ENCODE measurements at regions not wholly inside any gene's neighbourhood (a gene's known extent, or its start where the extent isn't known, plus 50 kb on each side); places are given as distances from the start of the nearest gene placed in this dataset.

- no peak overlapping the region for H3K4me3 ChIP-seq (ENCODE audit: low read length in 3 of 3)
- H3K9ac ChIP-seq (ENCODE audit: low read length in 3 of 3) = no peak overlapping the region
- H3K27ac ChIP-seq (ENCODE audit: low read depth in 2 of 2, low read length in 2 of 2) = no peak overlapping the region
- H3K9me3 ChIP-seq (ENCODE audit: control insufficient read depth in 2 of 3, insufficient read depth in 1 of 3, low read length in 3 of 3) = no peaks in the 10 kb centered on the region
- no peaks in the 10 kb centered on the region for H3K4me1 ChIP-seq (ENCODE audit: control insufficient read depth in 2 of 3, insufficient read depth in 2 of 3, low read depth in 1 of 3, low read length in 3 of 3)
- no peak for DNase-seq
- no peaks in the 10 kb centered on the region for H3K36me3 ChIP-seq (ENCODE audit: control insufficient read depth in 2 of 3, insufficient read depth in 3 of 3, low read length in 3 of 3)
- no peak for FAIRE-seq
- intact Hi-C loops (cut with DNase I) = no loop called here
- no peak for TF ChIP-seq CTCF (IDR thresholded peaks at IDR 0.05; ENCODE audit: borderline replicate concordance, extremely low read depth, insufficient read depth)
- H3K27me3 ChIP-seq (ENCODE audit: control insufficient read depth, insufficient read depth, low read length) = no peaks in the 10 kb centered on the region
Measured at GRCh38 chr19:23563326-23563725, 123.7 kb downstream of the ZNF675 start.

- peaks cover 0 to 2% (median 0%) of the 10 kb centered on the region in 3 donors for H3K4me1 ChIP-seq (ENCODE audit: control insufficient read depth in 2 of 3, insufficient read depth in 2 of 3, low read depth in 1 of 3, low read length in 3 of 3)
- H3K36me3 ChIP-seq (ENCODE audit: control insufficient read depth in 2 of 3, insufficient read depth in 3 of 3, low read length in 3 of 3) = no peaks in the 10 kb centered on the region
- intact Hi-C loops (cut with DNase I) = no loop called here
- no peaks in the 10 kb centered on the region for H3K27me3 ChIP-seq (ENCODE audit: control insufficient read depth, insufficient read depth, low read length)
- no peaks in the 10 kb centered on the region for H3K9me3 ChIP-seq (ENCODE audit: control insufficient read depth in 2 of 3, insufficient read depth in 1 of 3, low read length in 3 of 3)
- DNase-seq (no peak), FAIRE-seq (no peak)
- H3K4me3 ChIP-seq (ENCODE audit: low read length in 3 of 3) = no peak overlapping the region
- H3K9ac ChIP-seq (ENCODE audit: low read length in 3 of 3) = no peak overlapping the region
- TF ChIP-seq CTCF (IDR thresholded peaks at IDR 0.05; ENCODE audit: borderline replicate concordance, extremely low read depth, insufficient read depth) = no peak
- no peak overlapping the region for H3K27ac ChIP-seq (ENCODE audit: low read depth in 2 of 2, low read length in 2 of 2)
Measured at GRCh38 chr19:23561341-23561740, 125.7 kb downstream of the ZNF675 start.

- H3K4me3 ChIP-seq (ENCODE audit: low read length in 3 of 3) = no peak overlapping the region
- H3K27me3 ChIP-seq (ENCODE audit: control insufficient read depth, insufficient read depth, low read length) = no peaks in the 10 kb centered on the region
- no peak for TF ChIP-seq CTCF (IDR thresholded peaks at IDR 0.05; ENCODE audit: borderline replicate concordance, extremely low read depth, insufficient read depth)
- intact Hi-C loops (cut with DNase I) = no loop called here
- H3K9me3 ChIP-seq (ENCODE audit: control insufficient read depth in 2 of 3, insufficient read depth in 1 of 3, low read length in 3 of 3) = no peaks in the 10 kb centered on the region
- DNase-seq (no peak), FAIRE-seq (no peak)
- H3K27ac ChIP-seq (ENCODE audit: low read depth in 2 of 2, low read length in 2 of 2) = no peak overlapping the region
- H3K4me1 ChIP-seq (ENCODE audit: control insufficient read depth in 2 of 3, insufficient read depth in 2 of 3, low read depth in 1 of 3, low read length in 3 of 3) = peaks cover 0 to 4% (median 0%) of the 10 kb centered on the region in 3 donors
- no peak overlapping the region for H3K9ac ChIP-seq (ENCODE audit: low read length in 3 of 3)
- H3K36me3 ChIP-seq (ENCODE audit: control insufficient read depth in 2 of 3, insufficient read depth in 3 of 3, low read length in 3 of 3) = no peaks in the 10 kb centered on the region
Measured at GRCh38 chr19:23560051-23560450, 127.0 kb downstream of the ZNF675 start.

- TF ChIP-seq CTCF (IDR thresholded peaks at IDR 0.05; ENCODE audit: borderline replicate concordance, extremely low read depth, insufficient read depth) = no peak
- intact Hi-C loops (cut with DNase I) = no loop called here
- FAIRE-seq (no peak), DNase-seq (no peak)
- Histone ChIP-seq H3K9me3 (ENCODE audit: control insufficient read depth in 2 of 3, insufficient read depth in 1 of 3, low read length in 3 of 3) (no peaks in the 10 kb centered on the region), H3K27ac (ENCODE audit: low read depth in 2 of 2, low read length in 2 of 2) (no peak overlapping the region), H3K36me3 (ENCODE audit: control insufficient read depth in 2 of 3, insufficient read depth in 3 of 3, low read length in 3 of 3) (no peaks in the 10 kb centered on the region), H3K9ac (ENCODE audit: low read length in 3 of 3) (no peak overlapping the region), H3K4me3 (ENCODE audit: low read length in 3 of 3) (no peak overlapping the region), H3K27me3 (ENCODE audit: control insufficient read depth, insufficient read depth, low read length) (no peaks in the 10 kb centered on the region), H3K4me1 (ENCODE audit: control insufficient read depth in 2 of 3, insufficient read depth in 2 of 3, low read depth in 1 of 3, low read length in 3 of 3) (peaks cover 0 to 4% (median 0%) of the 10 kb centered on the region in 3 donors)
Measured at GRCh38 chr19:23558541-23558940, 128.5 kb downstream of the ZNF675 start.
